ENCODE measurements at regions not wholly inside any gene's neighbourhood (a gene's known extent, or its start where the extent isn't known, plus 50 kb on each side); places are given as distances from the start of the nearest gene placed in this dataset.

DNA sequence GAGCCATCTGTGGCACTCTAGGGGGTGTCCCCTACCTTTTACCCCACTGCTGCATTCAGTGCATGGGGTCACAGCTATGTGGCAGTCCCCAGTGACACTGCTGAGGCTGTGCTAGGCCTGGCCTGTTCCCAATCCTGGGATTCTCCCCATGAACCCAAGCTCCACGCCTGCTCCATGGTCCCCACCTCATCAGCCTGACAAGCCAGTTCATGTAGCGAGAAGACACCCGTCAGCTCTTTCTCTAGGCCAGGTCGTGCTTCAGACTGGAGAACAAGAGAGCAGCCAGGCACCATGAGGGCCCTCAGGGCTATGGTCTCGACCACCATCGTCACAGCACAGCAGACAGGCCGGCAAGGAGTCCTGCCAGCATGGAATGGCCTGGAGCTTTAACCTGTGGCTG lies 72.8 kb upstream of the PRR20G start:
- TF ChIP-seq, protein P1, sequence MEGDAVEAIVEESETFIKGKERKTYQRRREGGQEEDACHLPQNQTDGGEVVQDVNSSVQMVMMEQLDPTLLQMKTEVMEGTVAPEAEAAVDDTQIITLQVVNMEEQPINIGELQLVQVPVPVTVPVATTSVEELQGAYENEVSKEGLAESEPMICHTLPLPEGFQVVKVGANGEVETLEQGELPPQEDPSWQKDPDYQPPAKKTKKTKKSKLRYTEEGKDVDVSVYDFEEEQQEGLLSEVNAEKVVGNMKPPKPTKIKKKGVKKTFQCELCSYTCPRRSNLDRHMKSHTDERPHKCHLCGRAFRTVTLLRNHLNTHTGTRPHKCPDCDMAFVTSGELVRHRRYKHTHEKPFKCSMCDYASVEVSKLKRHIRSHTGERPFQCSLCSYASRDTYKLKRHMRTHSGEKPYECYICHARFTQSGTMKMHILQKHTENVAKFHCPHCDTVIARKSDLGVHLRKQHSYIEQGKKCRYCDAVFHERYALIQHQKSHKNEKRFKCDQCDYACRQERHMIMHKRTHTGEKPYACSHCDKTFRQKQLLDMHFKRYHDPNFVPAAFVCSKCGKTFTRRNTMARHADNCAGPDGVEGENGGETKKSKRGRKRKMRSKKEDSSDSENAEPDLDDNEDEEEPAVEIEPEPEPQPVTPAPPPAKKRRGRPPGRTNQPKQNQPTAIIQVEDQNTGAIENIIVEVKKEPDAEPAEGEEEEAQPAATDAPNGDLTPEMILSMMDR (IDR thresholded peaks at IDR 0.05) = no peak
- TF ChIP-seq POLR2A (IDR thresholded peaks at IDR 0.05) = no peak
